ENCODE measurements at regions not wholly inside any gene's neighbourhood (a gene's known extent, or its start where the extent isn't known, plus 50 kb on each side); places are given as distances from the start of the nearest gene placed in this dataset.
"Not testable (repeated sequence)": the region's sequence is repeated elsewhere in the genome, so short reads cannot be mapped to it uniquely, and the experiment has no call there.

GRCh38 chr9:26513730-26514129 lies 378.9 kb downstream of the CAAP1 start:
- DNase-seq (ENCODE audit: insufficient read length, low spot score), result no peak

GRCh38 chr9:26510137-26510536 lies 382.5 kb downstream of the CAAP1 start:
- no peak for DNase-seq (ENCODE audit: insufficient read length, low spot score)
- FAIRE-seq, result no peak

More at GRCh38 chr9:26513730-26514129, 378.9 kb downstream of the CAAP1 start:
- FAIRE-seq, result no peak

GRCh38 chr9:26508897-26509296 lies 383.7 kb downstream of the CAAP1 start:
- DNase-seq (ENCODE audit: insufficient read length, low spot score), result no peak
- FAIRE-seq, result no peak

- no peak for DNase-seq (ENCODE audit: insufficient read length, low spot score)
- no peak for FAIRE-seq
Observed at GRCh38 chr9:26504057-26504456, 388.5 kb downstream of the CAAP1 start.

- DNase-seq (ENCODE audit: insufficient read length, low spot score), result no peak
- no peak for FAIRE-seq
Observed at GRCh38 chr9:26502311-26502710, 390.3 kb downstream of the CAAP1 start.

- FAIRE-seq, result no peak
- no peak for DNase-seq (ENCODE audit: insufficient read length, low spot score)
Observed at GRCh38 chr9:26500471-26500870, 392.1 kb downstream of the CAAP1 start.

GRCh38 chr9:26492608-26493521 lies 399.7 kb downstream of the CAAP1 start:
- FAIRE-seq; DNase-seq (ENCODE audit: insufficient read length, low spot score): not testable (repeated sequence)

- not testable (repeated sequence) for DNase-seq (ENCODE audit: insufficient read length, low spot score); FAIRE-seq
Observed at GRCh38 chr9:26491922-26492607, 400.5 kb downstream of the CAAP1 start.

- FAIRE-seq (no peak), DNase-seq (ENCODE audit: insufficient read length, low spot score) (no peak)
Observed at GRCh38 chr9:26483991-26484390, 408.6 kb downstream of the CAAP1 start.

GRCh38 chr9:26477963-26478362 lies 414.6 kb downstream of the CAAP1 start:
- FAIRE-seq, result no peak
- DNase-seq (ENCODE audit: insufficient read length, low spot score), result no peak

GRCh38 chr9:26471261-26471660 lies 421.3 kb downstream of the CAAP1 start:
- DNase-seq (ENCODE audit: insufficient read length, low spot score) (no peak), FAIRE-seq (no peak)

- no peak for DNase-seq (ENCODE audit: insufficient read length, low spot score)
- FAIRE-seq, result no peak
Observed at GRCh38 chr9:26470284-26470683, 422.3 kb downstream of the CAAP1 start.

GRCh38 chr9:26463837-26464236 lies 428.8 kb downstream of the CAAP1 start:
- DNase-seq (ENCODE audit: insufficient read length, low spot score), result no peak
- no peak for FAIRE-seq

- FAIRE-seq (no peak), DNase-seq (ENCODE audit: insufficient read length, low spot score) (no peak)
Observed at GRCh38 chr9:26462751-26463150, 429.9 kb downstream of the CAAP1 start.

GRCh38 chr9:26462213-26462612 lies 430.4 kb downstream of the CAAP1 start:
- FAIRE-seq, result no peak
- DNase-seq (ENCODE audit: insufficient read length, low spot score), result no peak

GRCh38 chr9:26460624-26461023 lies 432.0 kb downstream of the CAAP1 start:
- FAIRE-seq, result no peak

GRCh38 chr9:26459959-26460358 lies 432.6 kb downstream of the CAAP1 start:
- FAIRE-seq, result no peak
- no peak for DNase-seq (ENCODE audit: insufficient read length, low spot score)

More at GRCh38 chr9:26460624-26461023, 432.0 kb downstream of the CAAP1 start:
- DNase-seq (ENCODE audit: insufficient read length, low spot score), result no peak

- DNase-seq (ENCODE audit: insufficient read length, low spot score) (no peak), FAIRE-seq (no peak)
Observed at GRCh38 chr9:26458054-26458453, 434.5 kb downstream of the CAAP1 start.

GRCh38 chr9:26457151-26457550 lies 435.5 kb downstream of the CAAP1 start:
- DNase-seq (ENCODE audit: insufficient read length, low spot score) (no peak), FAIRE-seq (no peak)

GRCh38 chr9:26439061-26439624 lies 453.5 kb downstream of the CAAP1 start:
- no peak for DNase-seq (ENCODE audit: insufficient read length, low spot score)
- FAIRE-seq, result no peak

- DNase-seq (ENCODE audit: insufficient read length, low spot score), result no peak
- no peak for FAIRE-seq
Observed at GRCh38 chr9:26437056-26437711, 455.4 kb downstream of the CAAP1 start.

Data from HTR-8/SVneo (cell line).